Peyer's patch (tissue), 4 donors: ENCODE measurements at regions not wholly inside any gene's neighbourhood (a gene's known extent, or its start where the extent isn't known, plus 50 kb on each side); places are given as distances from the start of the nearest gene placed in this dataset.

Source experiments
- DNase-seq, 3 donors: peaks; one replicate each; pipeline ENCODE4 v3.0.0-alpha.2; 2017 to 2019
- H3K27ac ChIP-seq, 4 donors: fragments of 200-600 bp; sonication (generic); one replicate each; pipeline ENCODE4 v1.5.1; 2016 to 2019
- H3K27me3 ChIP-seq, 2 donors: fragments of 200-600 bp; sonication (generic); one replicate each; pipeline ENCODE4 v1.5.1; 2019
- H3K36me3 ChIP-seq, 3 donors: fragments of 200-600 bp; sonication (generic); one replicate each; pipeline ENCODE4 v1.5.1; 2016 to 2019
- H3K4me1 ChIP-seq, 4 donors: fragments of 200-600 bp; sonication (generic); one replicate each; pipeline ENCODE4 v1.5.1; 2016 to 2019
- H3K4me3 ChIP-seq, 4 donors: fragments of 200-600 bp; sonication (generic); 1 replicate in 3 of 4; 2 replicates in 1 of 4; pipeline ENCODE4 v1.5.1; 2016 to 2019; ENCODE audit warnings: mild to moderate bottlenecking in 1 of 4
- H3K9me3 ChIP-seq, 4 donors: fragments of 200-600 bp; sonication (generic); one replicate each; pipeline ENCODE4 v1.5.1; 2016 to 2019; ENCODE audit warnings: mild to moderate bottlenecking in 1 of 4
- CTCF ChIP-seq, 6 experiments: fragments of 450-650 bp in 4 of 6; fragments of 200-600 bp in 2 of 6; sonication (generic) in 1 of 6; IDR thresholded peaks; one replicate each; pipeline ENCODE4 v1.5.1; 2017 to 2019; ENCODE audit warnings: antibody characterized with exemption in 6 of 6, mild to moderate bottlenecking in 3 of 6, moderate library complexity in 1 of 6
- POLR2A ChIP-seq, 2 donors: fragments of 450-650 bp; IDR thresholded peaks; one replicate each; pipeline ENCODE4 v1.5.1; 2017; ENCODE audit warnings: antibody characterized with exemption in 2 of 2, mild to moderate bottlenecking in 2 of 2, moderate library complexity in 2 of 2

- Histone ChIP-seq H3K27ac (no peak overlapping the region), H3K36me3 (no peaks in the 10 kb centered on the region), H3K4me3 (no peak overlapping the region), H3K27me3 (no peaks in the 10 kb centered on the region), H3K4me1 (no peaks in the 10 kb centered on the region), H3K9me3 (no peaks in the 10 kb centered on the region)
- TF ChIP-seq CTCF (IDR thresholded peaks at IDR 0.05), result no peak
- no peak for TF ChIP-seq POLR2A (IDR thresholded peaks at IDR 0.05)
- no peak for DNase-seq
Measured at GRCh38 chr13:50382951-50383350, 367.7 kb downstream of the KCNRG start.

- no peak overlapping the region for H3K27ac ChIP-seq
- DNase-seq, result no peak
- H3K4me3 ChIP-seq, result no peak overlapping the region
- H3K4me1 ChIP-seq, result no peaks in the 10 kb centered on the region
- no peaks in the 10 kb centered on the region for H3K27me3 ChIP-seq
- no peaks in the 10 kb centered on the region for H3K9me3 ChIP-seq
- TF ChIP-seq POLR2A (IDR thresholded peaks at IDR 0.05), result no peak
- TF ChIP-seq CTCF (IDR thresholded peaks at IDR 0.05), result no peak
- H3K36me3 ChIP-seq, result no peaks in the 10 kb centered on the region
Measured at GRCh38 chr13:50384724-50385123, 369.5 kb downstream of the KCNRG start.

- H3K4me1 ChIP-seq, result no peaks in the 10 kb centered on the region
- no peaks in the 10 kb centered on the region for H3K27me3 ChIP-seq
- no peak for DNase-seq
- no peak overlapping the region for H3K4me3 ChIP-seq
- H3K27ac ChIP-seq, result peak overlapping the region in 1 of 4 donors; percentile 53
- H3K36me3 ChIP-seq, result no peaks in the 10 kb centered on the region
- H3K9me3 ChIP-seq, result no peaks in the 10 kb centered on the region
- no peak for TF ChIP-seq POLR2A (IDR thresholded peaks at IDR 0.05)
- TF ChIP-seq CTCF (IDR thresholded peaks at IDR 0.05), result no peak
Measured at GRCh38 chr13:50386541-50387050, 371.4 kb downstream of the KCNRG start.

GRCh38 chr13:50387051-50387581 lies 371.9 kb downstream of the KCNRG start:
- Histone ChIP-seq H3K9me3 (no peaks in the 10 kb centered on the region), H3K27me3 (no peaks in the 10 kb centered on the region), H3K36me3 (no peaks in the 10 kb centered on the region), H3K4me3 (no peak overlapping the region), H3K4me1 (no peaks in the 10 kb centered on the region), H3K27ac (peak overlapping the region in 1 of 4 donors; percentile 53)
- DNase-seq, result peak in 2 of 3 donors; percentile 49 to 72
- TF ChIP-seq POLR2A (IDR thresholded peaks at IDR 0.05) (no peak), CTCF (IDR thresholded peaks at IDR 0.05) (peak in 3 of 6 experiments; percentile 28 to 42 (median 34))

GRCh38 chr13:50388481-50388880 lies 373.2 kb downstream of the KCNRG start:
- H3K4me1 ChIP-seq, result no peaks in the 10 kb centered on the region
- no peaks in the 10 kb centered on the region for H3K9me3 ChIP-seq
- no peak overlapping the region for H3K27ac ChIP-seq
- H3K36me3 ChIP-seq, result no peaks in the 10 kb centered on the region
- DNase-seq, result no peak
- H3K27me3 ChIP-seq, result no peaks in the 10 kb centered on the region
- H3K4me3 ChIP-seq, result no peak overlapping the region
- TF ChIP-seq CTCF (IDR thresholded peaks at IDR 0.05) (no peak), POLR2A (IDR thresholded peaks at IDR 0.05) (no peak)

GRCh38 chr13:50389726-50390125 lies 374.5 kb downstream of the KCNRG start:
- TF ChIP-seq CTCF (IDR thresholded peaks at IDR 0.05) (no peak), POLR2A (IDR thresholded peaks at IDR 0.05) (no peak)
- Histone ChIP-seq H3K4me3 (no peak overlapping the region), H3K4me1 (no peaks in the 10 kb centered on the region), H3K27me3 (no peaks in the 10 kb centered on the region), H3K9me3 (no peaks in the 10 kb centered on the region), H3K27ac (peak overlapping the region in 1 of 4 donors; percentile 17), H3K36me3 (no peaks in the 10 kb centered on the region)
- DNase-seq, result no peak
